PC-9 (cell line): ENCODE measurements at regions not wholly inside any gene's neighbourhood (a gene's known extent, or its start where the extent isn't known, plus 50 kb on each side); places are given as distances from the start of the nearest gene placed in this dataset.

Source experiments
- BruUV-seq: library from RNA; stranded (reverse); fragments of 400-500 nt; replicated peaks from 2 replicates; lab custom pipeline; 2021; lab: Mats Ljungman, UMichigan
- CTCF ChIA-PET: fragments of 300-600 bp; sonication (Branson Sonifier 250); formaldehyde crosslinking; loops from one replicate; lab custom pipeline; 2022; ENCODE audit warnings: antibody characterized with exemption; lab: Charles Lee
- POLR2A ChIA-PET: fragments of 300-600 bp; sonication (Branson Sonifier 250); formaldehyde crosslinking; loops from one replicate; lab custom pipeline; 2022; ENCODE audit warnings: antibody characterized with exemption; ENCODE audit not compliant: unreplicated experiment; lab: Charles Lee
- DNase-seq, 2 experiments: peaks; one replicate each; pipeline versions ENCODE4 v3.0.0 to v3.0.0-alpha.2; 2015 to 2022; ENCODE audit warnings: mixed read lengths in 1 of 2
- H2AFZ ChIP-seq: fragments of 200-600 bp; sonication (generic); 2 replicates; pipeline ENCODE4 v1.8.1; 2017; ENCODE audit warnings: antibody characterized with exemption
- H3F3A ChIP-seq: fragments of 200-600 bp; sonication (generic); 2 replicates; pipeline ENCODE4 v1.8.1; 2017; ENCODE audit warnings: antibody characterized with exemption, mild to moderate bottlenecking, low read depth; ENCODE audit not compliant: insufficient read depth
- H3K27ac ChIP-seq: fragments of 200-600 bp; sonication (generic); 2 replicates; pipeline ENCODE4 v1.6.1; 2016; ENCODE audit warnings: mixed run types
- H3K27me3 ChIP-seq: fragments of 200-600 bp; sonication (generic); 2 replicates; pipeline ENCODE4 v1.6.1; 2016; ENCODE audit warnings: low read depth, mixed run types; ENCODE audit not compliant: insufficient read depth
- H3K36me3 ChIP-seq: fragments of 200-600 bp; sonication (generic); 2 replicates; pipeline ENCODE4 v1.6.1; 2016; ENCODE audit warnings: low read depth, mixed run types
- H3K4me1 ChIP-seq: fragments of 200-600 bp; sonication (generic); replicated peaks from 2 replicates; pipeline ENCODE4 v1.6.1; 2016; ENCODE audit warnings: mixed run types; ENCODE audit not compliant: insufficient read depth
- H3K4me2 ChIP-seq: fragments of 200-600 bp; sonication (generic); 2 replicates; pipeline ENCODE4 v1.6.1; 2017; ENCODE audit warnings: mixed run types
- H3K4me3 ChIP-seq: fragments of 200-600 bp; sonication (generic); 2 replicates; pipeline ENCODE4 v1.6.1; 2016; ENCODE audit warnings: mixed run types
- H3K79me2 ChIP-seq: fragments of 200-600 bp; sonication (generic); 2 replicates; pipeline ENCODE4 v1.6.1; 2017; ENCODE audit warnings: low read depth, mixed run types
- H3K9me2 ChIP-seq: fragments of 200-600 bp; sonication (generic); 2 replicates; pipeline ENCODE4 v1.8.1; 2017; ENCODE audit warnings: mild to moderate bottlenecking; ENCODE audit not compliant: insufficient read depth
- H3K9me3 ChIP-seq: fragments of 200-600 bp; sonication (generic); 2 replicates; pipeline ENCODE4 v1.8.1; 2016; ENCODE audit warnings: low read depth; ENCODE audit not compliant: insufficient read depth
- H4K20me1 ChIP-seq: fragments of 200-600 bp; sonication (generic); 2 replicates; pipeline ENCODE4 v1.8.1; 2017; ENCODE audit not compliant: insufficient read depth
- CTCF ChIP-seq: fragments of 200-600 bp; sonication (generic); conservative IDR thresholded peaks from 2 replicates; pipeline ENCODE4 v1.6.1; 2017; ENCODE audit warnings: mixed run types, antibody characterized with exemption, mild to moderate bottlenecking, moderate library complexity
- EZH2 ChIP-seq: fragments of 200-600 bp; sonication (generic); IDR thresholded peaks from 2 replicates; pipeline ENCODE4 v1.8.0; 2017; ENCODE audit warnings: antibody characterized with exemption, low read depth
- intact Hi-C: fragments of 100-400 bp; cut with micrococcal nuclease; formaldehyde crosslinking; loops from one replicate; pipeline ENCODE4 v1.10.0; 2022; ENCODE audit not compliant: unreplicated experiment

- intact Hi-C loops = no loop called here
- BruUV-seq = no TSS peak
- Histone ChIP-seq H3K79me2 (no peaks in the 10 kb centered on the region), H3K9me2 (no peaks in the 10 kb centered on the region), H3F3A (no peaks in the 10 kb centered on the region), H3K4me2 (no peak overlapping the region), H2AFZ (no peak overlapping the region), H3K9me3 (no peaks in the 10 kb centered on the region), H3K36me3 (no peaks in the 10 kb centered on the region), H3K4me1 (no peaks in the 10 kb centered on the region), H3K27ac (no peak overlapping the region), H3K4me3 (no peak overlapping the region), H3K27me3 (no peaks in the 10 kb centered on the region), H4K20me1 (no peaks in the 10 kb centered on the region)
- no peak for TF ChIP-seq CTCF
- TF ChIP-seq EZH2 = no peak
- DNase-seq = no peak
- ChIA-PET POLR2A (no interaction called here), CTCF (no interaction called here)
Measured at GRCh38 chr5:128757196-128757959, 207.9 kb upstream of the SLC27A6 start.

DNA sequence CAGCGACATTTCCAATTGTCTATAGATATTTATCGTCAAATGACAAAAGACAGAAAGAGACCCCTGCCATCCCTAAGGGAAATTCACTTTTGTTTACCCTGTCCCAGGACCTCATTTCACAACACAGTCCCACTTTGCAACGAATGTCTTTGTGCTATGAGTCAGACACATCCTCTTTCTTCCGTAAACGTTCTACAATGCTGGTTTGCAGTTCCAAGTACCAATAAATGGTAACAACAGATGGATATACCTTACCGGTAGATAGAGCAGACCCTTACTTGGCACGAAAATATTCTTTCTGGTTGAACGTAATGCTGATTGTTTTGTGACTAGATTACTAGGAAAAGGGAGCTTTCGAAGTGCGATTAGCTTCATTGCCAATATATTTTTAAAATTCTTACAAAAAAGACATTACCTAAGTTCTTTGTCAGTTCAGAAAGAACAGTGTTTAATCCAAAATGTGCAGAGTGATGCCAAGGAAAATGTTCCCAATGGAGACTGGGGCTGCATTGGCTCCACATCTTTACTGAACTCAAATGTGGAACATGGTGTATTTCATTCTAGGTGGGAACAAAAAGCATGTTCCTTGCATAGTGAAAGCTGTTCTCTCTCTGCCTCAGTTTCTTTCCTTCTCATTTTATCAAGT lies 202.5 kb upstream of the SLC27A6 start:
- H3K27ac ChIP-seq = no peak overlapping the region
- no peak overlapping the region for H3K4me3 ChIP-seq
- H3K79me2 ChIP-seq = no peaks in the 10 kb centered on the region
- H3K4me1 ChIP-seq = no peaks in the 10 kb centered on the region
- no peaks in the 10 kb centered on the region for H3K36me3 ChIP-seq
- no peak for TF ChIP-seq CTCF
- no peak for TF ChIP-seq EZH2
- no peaks in the 10 kb centered on the region for H3K9me2 ChIP-seq
- H3K27me3 ChIP-seq = no peaks in the 10 kb centered on the region
- no TSS peak for BruUV-seq
- H3K9me3 ChIP-seq = no peaks in the 10 kb centered on the region
- no peak overlapping the region for H2AFZ ChIP-seq
- DNase-seq = no peak
- intact Hi-C loops = no loop called here
- no peaks in the 10 kb centered on the region for H3F3A ChIP-seq
- POLR2A ChIA-PET = no interaction called here
- no peak overlapping the region for H3K4me2 ChIP-seq
- CTCF ChIA-PET = no interaction called here
- H4K20me1 ChIP-seq = no peaks in the 10 kb centered on the region; the same call in 1 of the 2 replicates

DNA sequence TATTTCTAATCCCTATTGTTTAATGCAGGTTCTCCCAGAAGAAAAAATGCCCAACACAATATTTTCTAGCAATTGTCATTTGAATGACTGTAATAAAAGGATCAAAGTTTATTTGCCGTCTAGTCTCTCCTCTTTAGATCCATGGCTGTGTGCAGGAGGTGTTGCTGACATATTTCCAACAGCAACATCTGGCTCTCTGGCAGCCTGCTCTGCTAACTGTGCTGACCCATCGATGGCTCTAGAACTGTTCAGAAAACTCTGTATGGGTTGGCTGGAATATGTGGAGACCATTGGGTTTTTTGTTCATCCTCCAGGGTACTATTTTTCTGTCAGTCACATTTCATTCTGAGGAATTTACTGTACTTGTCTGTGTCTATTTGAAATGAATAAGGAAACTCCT lies 202.0 kb upstream of the SLC27A6 start:
- no peaks in the 10 kb centered on the region for H3K9me3 ChIP-seq
- BruUV-seq = no TSS peak
- no peak overlapping the region for H2AFZ ChIP-seq
- DNase-seq = no peak
- H3K79me2 ChIP-seq = no peaks in the 10 kb centered on the region
- H3F3A ChIP-seq = no peaks in the 10 kb centered on the region
- ChIA-PET POLR2A (no interaction called here), CTCF (no interaction called here)
- no peak overlapping the region for H3K4me3 ChIP-seq
- H3K27me3 ChIP-seq = no peaks in the 10 kb centered on the region
- no peaks in the 10 kb centered on the region for H3K4me1 ChIP-seq
- no peaks in the 10 kb centered on the region for H3K9me2 ChIP-seq
- no peak overlapping the region for H3K4me2 ChIP-seq
- H3K36me3 ChIP-seq = no peaks in the 10 kb centered on the region
- no peaks in the 10 kb centered on the region; the same call in 1 of the 2 replicates for H4K20me1 ChIP-seq
- H3K27ac ChIP-seq = no peak overlapping the region
- intact Hi-C loops = no loop called here
- TF ChIP-seq EZH2 (no peak), CTCF (no peak)
